ENCODE measurements at regions not wholly inside any gene's neighbourhood (a gene's known extent, or its start where the extent isn't known, plus 50 kb on each side); places are given as distances from the start of the nearest gene placed in this dataset.

DNA sequence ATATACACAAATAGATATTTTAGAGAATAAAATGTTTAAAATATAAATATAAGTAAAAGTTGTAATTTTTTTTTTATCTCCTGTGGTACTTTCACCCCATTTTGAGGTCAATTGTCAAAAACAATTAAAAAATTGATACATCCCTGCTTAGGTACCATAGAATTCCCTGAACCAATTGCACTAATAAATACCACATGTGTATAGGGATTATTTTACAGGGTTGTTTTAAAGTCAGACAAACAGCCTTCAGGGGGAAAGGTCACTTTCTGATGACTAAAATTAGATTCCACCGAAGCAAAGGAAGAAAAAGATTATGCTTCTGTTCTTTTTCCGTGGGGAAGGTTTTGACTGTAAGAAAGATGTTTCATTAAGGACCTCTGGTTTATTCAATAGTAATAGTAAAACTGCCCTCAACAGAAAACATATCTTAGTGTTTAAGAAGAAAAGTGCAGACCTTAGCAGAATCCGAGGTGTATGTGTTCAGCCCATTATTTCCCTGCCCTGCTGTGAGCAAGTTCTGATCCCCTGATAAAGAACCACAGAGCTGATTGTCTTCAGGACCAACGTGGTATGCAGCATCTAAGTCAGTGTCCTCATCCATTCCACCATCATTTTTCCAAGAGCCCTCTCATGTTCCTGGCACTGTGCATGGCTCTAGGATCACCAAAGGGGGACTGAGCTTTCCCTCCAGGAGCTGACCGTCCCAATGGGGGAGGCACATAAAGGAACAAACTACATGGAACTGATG, 132.9 kb upstream of the IL12A start:
- peak; percentile 54 for DNase-seq

DNA sequence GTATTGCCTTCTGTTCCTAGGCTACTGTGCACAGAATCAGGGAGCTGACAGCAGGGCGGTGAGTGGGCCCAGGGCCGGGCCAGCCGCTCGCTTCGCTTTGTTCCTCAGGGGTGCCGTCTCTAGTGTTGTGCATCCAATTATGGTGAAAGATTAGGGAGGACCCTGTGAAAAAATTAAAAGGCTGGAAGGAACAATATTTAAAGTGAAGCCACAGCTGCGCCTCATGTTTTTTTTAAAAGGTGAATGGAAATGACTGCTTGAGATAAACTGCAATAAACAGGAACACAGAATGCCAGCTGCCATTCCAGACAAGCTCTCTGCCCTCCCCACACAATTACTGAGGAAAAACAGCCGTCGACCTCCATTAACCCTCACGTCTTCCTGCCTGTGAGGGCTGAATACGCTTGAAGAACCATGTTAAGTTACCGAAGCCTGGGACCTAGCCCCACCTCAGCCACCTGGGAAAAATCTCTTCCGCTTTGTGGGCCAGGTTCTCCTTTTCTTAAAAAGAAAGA, 132.0 kb upstream of the IL12A start:
- H3K4me1 ChIP-seq (ENCODE audit: control insufficient read depth in 1 of 2, insufficient read depth in 2 of 2, low read depth in 1 of 2, low read length in 1 of 2): peaks cover 43 to 93% of the 10 kb centered on the region in 2 experiments
- no peaks in the 10 kb centered on the region for H3K27me3 ChIP-seq (ENCODE audit: insufficient read depth)
- H3F3A ChIP-seq (replicated peaks; ENCODE audit: insufficient read depth): peaks cover 30% of the 10 kb centered on the region
- H3K9me3 ChIP-seq: no peaks in the 10 kb centered on the region
- 77% methylated on average over 13 of the region's 13 CpGs for WGBS (ENCODE audit: low lambda C conversion rate)
- no peaks in the 10 kb centered on the region for H3K9me2 ChIP-seq
- H3K4me3 ChIP-seq (ENCODE audit: low read depth in 2 of 2, low read length in 1 of 2): no peak overlapping the region
- ChIA-PET CTCF (interaction anchor here (1.1 to 10.7 kb wide), 8 partner anchors 10 to 148 kb away, joined by 4 to 160 read pairs (median 12); partner anchors contain the start of gene SCHIP1), POLR2A (interaction anchor here (0.6 to 2.6 kb wide), 9 partner anchors 9 to 105 kb away, joined by 3 to 34 read pairs (median 8); partner anchors contain the start of gene SCHIP1)
- no peak overlapping the region for H3K9ac ChIP-seq
- DNase-seq: peak; percentile 52
- H3K27ac ChIP-seq (ENCODE audit: low read depth in 2 of 2, low read length in 1 of 2): peak overlapping the region; percentile 93 to 100; a peak in 3 of 4 replicates
- peaks cover 7% of the 10 kb centered on the region; the same call in 1 of the 2 replicates for H4K20me1 ChIP-seq (ENCODE audit: insufficient read depth)
- H2AFZ ChIP-seq (ENCODE audit: low read depth): no peak overlapping the region
- 0 out of 2 replicates have a peak overlapping the region, but pooled peaks have one; percentile 81 for H3K4me2 ChIP-seq
- peaks cover 82% of the 10 kb centered on the region for H3K79me2 ChIP-seq (ENCODE audit: insufficient read depth)
- H3K36me3 ChIP-seq (replicated peaks in 1 of 2; ENCODE audit: control insufficient read depth in 1 of 2, insufficient read depth in 2 of 2, low read length in 1 of 2): no peaks in the 10 kb centered on the region
- TF ChIP-seq CHD2 (IDR thresholded peaks at IDR 0.05; ENCODE audit: low read length, partially characterized antibody) (peak; percentile 88), RFX5 (IDR thresholded peaks at IDR 0.05; ENCODE audit: low read length) (no peak), GABPA (IDR thresholded peaks at IDR 0.05; ENCODE audit: low read depth) (no peak), FOXJ3 (CRISPR knock-in tag; IDR thresholded peaks at IDR 0.05) (peak; percentile 95), RAD21 (IDR thresholded peaks at IDR 0.05; ENCODE audit: low read length) (peak; percentile 8; the same call in 1 of the 2 replicates), JUND (IDR thresholded peaks at IDR 0.05) (no peak)
- TF ChIP-seq, protein P1, sequence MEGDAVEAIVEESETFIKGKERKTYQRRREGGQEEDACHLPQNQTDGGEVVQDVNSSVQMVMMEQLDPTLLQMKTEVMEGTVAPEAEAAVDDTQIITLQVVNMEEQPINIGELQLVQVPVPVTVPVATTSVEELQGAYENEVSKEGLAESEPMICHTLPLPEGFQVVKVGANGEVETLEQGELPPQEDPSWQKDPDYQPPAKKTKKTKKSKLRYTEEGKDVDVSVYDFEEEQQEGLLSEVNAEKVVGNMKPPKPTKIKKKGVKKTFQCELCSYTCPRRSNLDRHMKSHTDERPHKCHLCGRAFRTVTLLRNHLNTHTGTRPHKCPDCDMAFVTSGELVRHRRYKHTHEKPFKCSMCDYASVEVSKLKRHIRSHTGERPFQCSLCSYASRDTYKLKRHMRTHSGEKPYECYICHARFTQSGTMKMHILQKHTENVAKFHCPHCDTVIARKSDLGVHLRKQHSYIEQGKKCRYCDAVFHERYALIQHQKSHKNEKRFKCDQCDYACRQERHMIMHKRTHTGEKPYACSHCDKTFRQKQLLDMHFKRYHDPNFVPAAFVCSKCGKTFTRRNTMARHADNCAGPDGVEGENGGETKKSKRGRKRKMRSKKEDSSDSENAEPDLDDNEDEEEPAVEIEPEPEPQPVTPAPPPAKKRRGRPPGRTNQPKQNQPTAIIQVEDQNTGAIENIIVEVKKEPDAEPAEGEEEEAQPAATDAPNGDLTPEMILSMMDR (IDR thresholded peaks at IDR 0.05): no peak
- TF ChIP-seq, protein P2, sequence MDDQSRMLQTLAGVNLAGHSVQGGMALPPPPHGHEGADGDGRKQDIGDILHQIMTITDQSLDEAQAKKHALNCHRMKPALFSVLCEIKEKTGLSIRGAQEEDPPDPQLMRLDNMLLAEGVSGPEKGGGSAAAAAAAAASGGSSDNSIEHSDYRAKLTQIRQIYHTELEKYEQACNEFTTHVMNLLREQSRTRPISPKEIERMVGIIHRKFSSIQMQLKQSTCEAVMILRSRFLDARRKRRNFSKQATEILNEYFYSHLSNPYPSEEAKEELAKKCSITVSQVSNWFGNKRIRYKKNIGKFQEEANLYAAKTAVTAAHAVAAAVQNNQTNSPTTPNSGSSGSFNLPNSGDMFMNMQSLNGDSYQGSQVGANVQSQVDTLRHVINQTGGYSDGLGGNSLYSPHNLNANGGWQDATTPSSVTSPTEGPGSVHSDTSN (IDR thresholded peaks at IDR 0.05): no peak
- TF ChIP-seq, protein P3, sequence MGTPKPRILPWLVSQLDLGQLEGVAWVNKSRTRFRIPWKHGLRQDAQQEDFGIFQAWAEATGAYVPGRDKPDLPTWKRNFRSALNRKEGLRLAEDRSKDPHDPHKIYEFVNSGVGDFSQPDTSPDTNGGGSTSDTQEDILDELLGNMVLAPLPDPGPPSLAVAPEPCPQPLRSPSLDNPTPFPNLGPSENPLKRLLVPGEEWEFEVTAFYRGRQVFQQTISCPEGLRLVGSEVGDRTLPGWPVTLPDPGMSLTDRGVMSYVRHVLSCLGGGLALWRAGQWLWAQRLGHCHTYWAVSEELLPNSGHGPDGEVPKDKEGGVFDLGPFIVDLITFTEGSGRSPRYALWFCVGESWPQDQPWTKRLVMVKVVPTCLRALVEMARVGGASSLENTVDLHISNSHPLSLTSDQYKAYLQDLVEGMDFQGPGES (IDR thresholded peaks at IDR 0.05; ENCODE audit: low read depth, low read length): no peak

More for the DNA sequence above, 132.9 kb upstream of the IL12A start:
- peaks cover 30% of the 10 kb centered on the region for H3F3A ChIP-seq (replicated peaks; ENCODE audit: insufficient read depth)
- TF ChIP-seq EP300 (IDR thresholded peaks at IDR 0.05; ENCODE audit: borderline replicate concordance in 1 of 2, low read depth in 1 of 2, low read length in 1 of 2) (peak; percentile 9 to 87; a peak in 3 of 4 replicates), RXRA (IDR thresholded peaks at IDR 0.05; ENCODE audit: borderline replicate concordance, low read depth) (peak; percentile 85; the same call in 1 of the 2 replicates), CHD2 (IDR thresholded peaks at IDR 0.05; ENCODE audit: low read length, partially characterized antibody) (peak; percentile 27), POLR2AphosphoS5 (IDR thresholded peaks at IDR 0.05; ENCODE audit: low read depth, low read length) (peak; percentile 63; the same call in 1 of the 2 replicates), FOXM1 (IDR thresholded peaks at IDR 0.05; ENCODE audit: low read depth) (no peak), TCF12 (IDR thresholded peaks at IDR 0.05) (peak; percentile 91), GABPA (IDR thresholded peaks at IDR 0.05; ENCODE audit: low read depth) (no peak)
- TF ChIP-seq, protein P2 (IDR thresholded peaks at IDR 0.05): peak; percentile 63; the same call in 1 of the 2 replicates
- TF ChIP-seq, protein P1 (IDR thresholded peaks at IDR 0.05): no peak
- no peaks in the 10 kb centered on the region for H3K27me3 ChIP-seq (ENCODE audit: insufficient read depth)
- peak overlapping the region; percentile 93 to 100 for H3K27ac ChIP-seq (ENCODE audit: low read depth in 2 of 2, low read length in 1 of 2)
- H3K4me3 ChIP-seq (ENCODE audit: low read depth in 2 of 2, low read length in 1 of 2): peak overlapping the region; percentile 4 to 17; a peak in 2 of 4 replicates
- H4K20me1 ChIP-seq (ENCODE audit: insufficient read depth): peaks cover 7% of the 10 kb centered on the region; the same call in 1 of the 2 replicates
- H3K9me3 ChIP-seq: no peaks in the 10 kb centered on the region
- H2AFZ ChIP-seq (ENCODE audit: low read depth): no peak overlapping the region
- peaks cover 82% of the 10 kb centered on the region for H3K79me2 ChIP-seq (ENCODE audit: insufficient read depth)
- no peaks in the 10 kb centered on the region for H3K36me3 ChIP-seq (replicated peaks in 1 of 2; ENCODE audit: control insufficient read depth in 1 of 2, insufficient read depth in 2 of 2, low read length in 1 of 2)
- H3K4me2 ChIP-seq: peak overlapping the region; percentile 81; the same call in 1 of the 2 replicates
- CTCF ChIA-PET: interaction anchor here (1.0 to 10.7 kb wide), 9 partner anchors 8 to 270 kb away, joined by 3 to 160 read pairs (median 6); partner anchors contain the start of gene SCHIP1
- WGBS (ENCODE audit: low lambda C conversion rate): 10% methylated on average over 5 of the region's 5 CpGs
- POLR2A ChIA-PET: interaction anchor here (0.6 to 2.6 kb wide), 9 partner anchors 8 to 106 kb away, joined by 3 to 34 read pairs (median 10); partner anchors contain the start of gene SCHIP1
- peaks cover 41 to 91% of the 10 kb centered on the region in 2 experiments for H3K4me1 ChIP-seq (ENCODE audit: control insufficient read depth in 1 of 2, insufficient read depth in 2 of 2, low read depth in 1 of 2, low read length in 1 of 2)
- peak overlapping the region; percentile 13; the same call in 1 of the 2 replicates for H3K9ac ChIP-seq
- no peaks in the 10 kb centered on the region for H3K9me2 ChIP-seq
